ENCODE measurements at regions not wholly inside any gene's neighbourhood (a gene's known extent, or its start where the extent isn't known, plus 50 kb on each side); places are given as distances from the start of the nearest gene placed in this dataset.

GRCh38 chr6:74402781-74403180 lies 706.8 kb downstream of the CD109 start:
- TF ChIP-seq GATA2 (IDR thresholded peaks at IDR 0.05; ENCODE audit: low read depth, low read length) (no peak), GATA3 (IDR thresholded peaks at IDR 0.05; ENCODE audit: low read depth, low read length) (no peak)

- TF ChIP-seq GATA3 (IDR thresholded peaks at IDR 0.05; ENCODE audit: low read depth, low read length) = no peak
- TF ChIP-seq GATA2 (IDR thresholded peaks at IDR 0.05; ENCODE audit: low read depth, low read length) = no peak
These were observed 673.6 kb downstream of the CD109 start for GRCh38 chr6:74369556-74369993.

GRCh38 chr6:74368746-74369145 lies 672.7 kb downstream of the CD109 start:
- TF ChIP-seq GATA2 (IDR thresholded peaks at IDR 0.05; ENCODE audit: low read depth, low read length) (no peak), GATA3 (IDR thresholded peaks at IDR 0.05; ENCODE audit: low read depth, low read length) (no peak)

- TF ChIP-seq GATA2 (IDR thresholded peaks at IDR 0.05; ENCODE audit: low read depth, low read length) (no peak), GATA3 (IDR thresholded peaks at IDR 0.05; ENCODE audit: low read depth, low read length) (no peak)
These were observed 670.6 kb downstream of the CD109 start for GRCh38 chr6:74366634-74367033.

GRCh38 chr6:74362391-74362790 lies 666.4 kb downstream of the CD109 start:
- TF ChIP-seq GATA2 (IDR thresholded peaks at IDR 0.05; ENCODE audit: low read depth, low read length) (no peak), GATA3 (IDR thresholded peaks at IDR 0.05; ENCODE audit: low read depth, low read length) (no peak)

GRCh38 chr6:74357321-74357720 lies 661.3 kb downstream of the CD109 start:
- TF ChIP-seq GATA2 (IDR thresholded peaks at IDR 0.05; ENCODE audit: low read depth, low read length) = no peak
- TF ChIP-seq GATA3 (IDR thresholded peaks at IDR 0.05; ENCODE audit: low read depth, low read length) = no peak

GRCh38 chr6:74356391-74356790 lies 660.4 kb downstream of the CD109 start:
- TF ChIP-seq GATA3 (IDR thresholded peaks at IDR 0.05; ENCODE audit: low read depth, low read length) (no peak), GATA2 (IDR thresholded peaks at IDR 0.05; ENCODE audit: low read depth, low read length) (no peak)

- TF ChIP-seq GATA3 (IDR thresholded peaks at IDR 0.05; ENCODE audit: low read depth, low read length) (no peak), GATA2 (IDR thresholded peaks at IDR 0.05; ENCODE audit: low read depth, low read length) (no peak)
These were observed 651.0 kb downstream of the CD109 start for GRCh38 chr6:74346936-74347535.

GRCh38 chr6:74343804-74344203 lies 647.8 kb downstream of the CD109 start:
- TF ChIP-seq GATA3 (IDR thresholded peaks at IDR 0.05; ENCODE audit: low read depth, low read length) (no peak), GATA2 (IDR thresholded peaks at IDR 0.05; ENCODE audit: low read depth, low read length) (no peak)

GRCh38 chr6:74334722-74335121 lies 638.7 kb downstream of the CD109 start:
- TF ChIP-seq GATA3 (IDR thresholded peaks at IDR 0.05; ENCODE audit: low read depth, low read length) = no peak
- TF ChIP-seq GATA2 (IDR thresholded peaks at IDR 0.05; ENCODE audit: low read depth, low read length) = no peak

- no peak for TF ChIP-seq GATA2 (IDR thresholded peaks at IDR 0.05; ENCODE audit: low read depth, low read length)
- TF ChIP-seq GATA3 (IDR thresholded peaks at IDR 0.05; ENCODE audit: low read depth, low read length) = no peak
These were observed 637.4 kb downstream of the CD109 start for GRCh38 chr6:74333406-74333805.

GRCh38 chr6:74320715-74321114 lies 624.7 kb downstream of the CD109 start:
- TF ChIP-seq GATA3 (IDR thresholded peaks at IDR 0.05; ENCODE audit: low read depth, low read length) (no peak), GATA2 (IDR thresholded peaks at IDR 0.05; ENCODE audit: low read depth, low read length) (no peak)

GRCh38 chr6:74320074-74320473 lies 624.1 kb downstream of the CD109 start:
- no peak for TF ChIP-seq GATA3 (IDR thresholded peaks at IDR 0.05; ENCODE audit: low read depth, low read length)
- TF ChIP-seq GATA2 (IDR thresholded peaks at IDR 0.05; ENCODE audit: low read depth, low read length) = no peak

GRCh38 chr6:74319292-74319691 lies 623.3 kb downstream of the CD109 start:
- no peak for TF ChIP-seq GATA3 (IDR thresholded peaks at IDR 0.05; ENCODE audit: low read depth, low read length)
- TF ChIP-seq GATA2 (IDR thresholded peaks at IDR 0.05; ENCODE audit: low read depth, low read length) = no peak

GRCh38 chr6:74318738-74319137 lies 622.7 kb downstream of the CD109 start:
- TF ChIP-seq GATA3 (IDR thresholded peaks at IDR 0.05; ENCODE audit: low read depth, low read length) (no peak), GATA2 (IDR thresholded peaks at IDR 0.05; ENCODE audit: low read depth, low read length) (no peak)

GRCh38 chr6:74312081-74312480 lies 616.1 kb downstream of the CD109 start:
- TF ChIP-seq GATA3 (IDR thresholded peaks at IDR 0.05; ENCODE audit: low read depth, low read length) (no peak), GATA2 (IDR thresholded peaks at IDR 0.05; ENCODE audit: low read depth, low read length) (no peak)

All from SH-SY5Y (cell line).